ENCODE measurements at regions not wholly inside any gene's neighbourhood (a gene's known extent, or its start where the extent isn't known, plus 50 kb on each side); places are given as distances from the start of the nearest gene placed in this dataset.

DNA sequence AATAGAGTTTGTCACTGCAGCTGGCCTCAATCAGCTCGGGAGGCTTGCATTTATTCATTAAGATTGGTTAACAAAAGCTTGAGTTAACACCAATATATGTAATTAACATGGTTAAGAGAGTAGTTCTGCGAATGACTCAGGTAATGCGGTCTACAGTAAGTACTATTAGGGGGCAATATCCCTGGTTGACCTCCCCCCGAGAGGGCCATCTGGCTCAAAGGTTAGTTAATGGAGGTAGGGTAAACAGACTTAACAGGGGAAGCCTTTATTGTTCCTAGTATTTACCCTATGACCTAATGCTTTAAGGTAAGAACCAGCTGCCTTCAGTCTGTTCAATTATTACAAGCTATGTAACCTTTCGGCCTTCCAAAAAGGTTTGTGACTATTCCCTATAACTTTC is 403.3 kb upstream of the SGO1 start:
- TF ChIP-seq EZH2 (IDR thresholded peaks at IDR 0.05; ENCODE audit: low read length, missing control alignments): no peak
- TF ChIP-seq, protein P1, sequence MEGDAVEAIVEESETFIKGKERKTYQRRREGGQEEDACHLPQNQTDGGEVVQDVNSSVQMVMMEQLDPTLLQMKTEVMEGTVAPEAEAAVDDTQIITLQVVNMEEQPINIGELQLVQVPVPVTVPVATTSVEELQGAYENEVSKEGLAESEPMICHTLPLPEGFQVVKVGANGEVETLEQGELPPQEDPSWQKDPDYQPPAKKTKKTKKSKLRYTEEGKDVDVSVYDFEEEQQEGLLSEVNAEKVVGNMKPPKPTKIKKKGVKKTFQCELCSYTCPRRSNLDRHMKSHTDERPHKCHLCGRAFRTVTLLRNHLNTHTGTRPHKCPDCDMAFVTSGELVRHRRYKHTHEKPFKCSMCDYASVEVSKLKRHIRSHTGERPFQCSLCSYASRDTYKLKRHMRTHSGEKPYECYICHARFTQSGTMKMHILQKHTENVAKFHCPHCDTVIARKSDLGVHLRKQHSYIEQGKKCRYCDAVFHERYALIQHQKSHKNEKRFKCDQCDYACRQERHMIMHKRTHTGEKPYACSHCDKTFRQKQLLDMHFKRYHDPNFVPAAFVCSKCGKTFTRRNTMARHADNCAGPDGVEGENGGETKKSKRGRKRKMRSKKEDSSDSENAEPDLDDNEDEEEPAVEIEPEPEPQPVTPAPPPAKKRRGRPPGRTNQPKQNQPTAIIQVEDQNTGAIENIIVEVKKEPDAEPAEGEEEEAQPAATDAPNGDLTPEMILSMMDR (conservative IDR thresholded peaks at IDR 0.05 in 1 of 2, IDR thresholded peaks at IDR 0.05 in 1 of 2; ENCODE audit: low read depth in 1 of 2, low read length in 2 of 2): no peak
- H3K36me3 ChIP-seq (ENCODE audit: control insufficient read depth, insufficient read depth, low read length): no peaks in the 10 kb centered on the region
- H3K4me3 ChIP-seq (replicated peaks in 1 of 4; ENCODE audit: control extremely low read depth in 1 of 4, insufficient read depth in 1 of 4, low read depth in 3 of 4, low read length in 4 of 4): no peak overlapping the region
- H3K4me1 ChIP-seq (ENCODE audit: control insufficient read depth, extremely low read depth, insufficient read depth, low read length): no peaks in the 10 kb centered on the region
- H2AFZ ChIP-seq (ENCODE audit: low read length): no peak overlapping the region
- no peak overlapping the region for H3K27ac ChIP-seq (ENCODE audit: insufficient read depth, low read length)
- no peaks in the 10 kb centered on the region for H4K20me1 ChIP-seq (ENCODE audit: control insufficient read depth, extremely low read depth, insufficient read depth, low read length)
- no peaks in the 10 kb centered on the region for H3K79me2 ChIP-seq (ENCODE audit: control insufficient read depth, insufficient read depth, low read length)
- no peak overlapping the region for H3K9ac ChIP-seq (ENCODE audit: insufficient read depth, low read length)
- H3K27me3 ChIP-seq (ENCODE audit: control insufficient read depth, insufficient read depth, low read length): no peaks in the 10 kb centered on the region
- DNase-seq (ENCODE audit: low read depth in 2 of 2): no peak
- H3K4me2 ChIP-seq (ENCODE audit: extremely low read depth, insufficient read depth, low read length): no peak overlapping the region
- H3K9me3 ChIP-seq (ENCODE audit: control insufficient read depth, insufficient read depth, low read depth, low read length): no peaks in the 10 kb centered on the region

DNA sequence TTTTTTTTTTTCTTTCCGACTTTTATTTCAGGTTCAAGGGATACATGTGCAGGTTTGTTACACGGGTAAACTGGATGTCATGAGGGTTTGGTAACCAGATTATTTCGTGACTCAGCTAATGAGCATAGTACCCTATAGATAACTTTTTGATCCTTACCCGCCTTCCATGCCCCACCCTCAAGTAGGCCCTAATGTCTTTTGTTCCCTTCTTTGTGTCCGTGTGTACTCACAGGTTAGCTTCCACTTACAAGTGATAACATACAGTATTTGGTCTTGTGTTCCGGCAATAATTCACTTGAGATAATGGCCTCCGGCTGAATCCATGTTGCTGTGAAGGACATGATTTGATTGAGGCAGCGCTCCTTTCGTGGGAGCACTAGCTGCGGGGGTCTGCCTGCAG is 402.8 kb upstream of the SGO1 start:
- TF ChIP-seq, protein P1 (conservative IDR thresholded peaks at IDR 0.05 in 1 of 2, IDR thresholded peaks at IDR 0.05 in 1 of 2; ENCODE audit: low read depth in 1 of 2, low read length in 2 of 2): no peak
- no peak for TF ChIP-seq EZH2 (IDR thresholded peaks at IDR 0.05; ENCODE audit: low read length, missing control alignments)
- Histone ChIP-seq H3K4me1 (ENCODE audit: control insufficient read depth, extremely low read depth, insufficient read depth, low read length) (no peaks in the 10 kb centered on the region), H2AFZ (ENCODE audit: low read length) (no peak overlapping the region)

DNA sequence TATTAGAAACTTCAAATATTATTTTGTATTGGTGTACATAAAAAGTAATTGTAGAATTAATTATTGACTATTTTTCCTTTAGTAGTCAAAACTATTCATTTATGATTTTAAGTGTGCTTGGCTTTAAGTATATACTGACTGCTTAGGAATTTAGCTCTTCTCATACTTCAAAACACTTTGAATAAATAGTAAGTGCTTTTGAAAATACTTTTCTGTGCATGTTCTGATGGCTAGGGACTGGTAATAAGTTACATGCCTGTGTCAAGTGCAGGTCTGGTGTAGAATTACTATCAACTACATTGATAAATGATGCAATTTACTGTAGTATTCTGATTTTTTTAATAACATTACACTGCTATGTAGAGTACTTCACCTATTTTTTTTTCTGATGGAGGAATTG is 397.6 kb upstream of the SGO1 start:
- Histone ChIP-seq H3K4me2 (ENCODE audit: extremely low read depth, insufficient read depth, low read length) (no peak overlapping the region), H3K4me1 (ENCODE audit: control insufficient read depth, extremely low read depth, insufficient read depth, low read length) (no peaks in the 10 kb centered on the region), H3K9me3 (ENCODE audit: control insufficient read depth, insufficient read depth, low read depth, low read length) (no peaks in the 10 kb centered on the region), H4K20me1 (ENCODE audit: control insufficient read depth, extremely low read depth, insufficient read depth, low read length) (no peaks in the 10 kb centered on the region), H3K79me2 (ENCODE audit: control insufficient read depth, insufficient read depth, low read length) (no peaks in the 10 kb centered on the region), H3K27me3 (ENCODE audit: control insufficient read depth, insufficient read depth, low read length) (no peaks in the 10 kb centered on the region), H2AFZ (ENCODE audit: low read length) (no peak overlapping the region), H3K9ac (ENCODE audit: insufficient read depth, low read length) (no peak overlapping the region), H3K36me3 (ENCODE audit: control insufficient read depth, insufficient read depth, low read length) (no peaks in the 10 kb centered on the region), H3K4me3 (replicated peaks in 1 of 4; ENCODE audit: control extremely low read depth in 1 of 4, insufficient read depth in 1 of 4, low read depth in 3 of 4, low read length in 4 of 4) (no peak overlapping the region), H3K27ac (ENCODE audit: insufficient read depth, low read length) (no peak overlapping the region)
- no peak for DNase-seq (ENCODE audit: low read depth in 2 of 2)
- TF ChIP-seq EZH2 (IDR thresholded peaks at IDR 0.05; ENCODE audit: low read length, missing control alignments): no peak
- TF ChIP-seq, protein P1 (conservative IDR thresholded peaks at IDR 0.05 in 1 of 2, IDR thresholded peaks at IDR 0.05 in 1 of 2; ENCODE audit: low read depth in 1 of 2, low read length in 2 of 2): no peak

More for the DNA sequence above, 402.8 kb upstream of the SGO1 start:
- H4K20me1 ChIP-seq (ENCODE audit: control insufficient read depth, extremely low read depth, insufficient read depth, low read length): no peaks in the 10 kb centered on the region
- no peak overlapping the region for H3K27ac ChIP-seq (ENCODE audit: insufficient read depth, low read length)
- H3K9ac ChIP-seq (ENCODE audit: insufficient read depth, low read length): no peak overlapping the region
- no peak overlapping the region for H3K4me3 ChIP-seq (replicated peaks in 1 of 4; ENCODE audit: control extremely low read depth in 1 of 4, insufficient read depth in 1 of 4, low read depth in 3 of 4, low read length in 4 of 4)
- no peaks in the 10 kb centered on the region for H3K9me3 ChIP-seq (ENCODE audit: control insufficient read depth, insufficient read depth, low read depth, low read length)
- no peaks in the 10 kb centered on the region for H3K36me3 ChIP-seq (ENCODE audit: control insufficient read depth, insufficient read depth, low read length)
- H3K79me2 ChIP-seq (ENCODE audit: control insufficient read depth, insufficient read depth, low read length): no peaks in the 10 kb centered on the region
- no peaks in the 10 kb centered on the region for H3K27me3 ChIP-seq (ENCODE audit: control insufficient read depth, insufficient read depth, low read length)
- DNase-seq (ENCODE audit: low read depth in 2 of 2): no peak
- H3K4me2 ChIP-seq (ENCODE audit: extremely low read depth, insufficient read depth, low read length): no peak overlapping the region

Data from fibroblast of lung (primary cell).